Astrocyte (in vitro differentiated cells and primary cell): ENCODE measurements at regions not wholly inside any gene's neighbourhood (a gene's known extent, or its start where the extent isn't known, plus 50 kb on each side); places are given as distances from the start of the nearest gene placed in this dataset.

Experiments
- DNase-seq: peaks from one replicate; pipeline ENCODE4 v3.0.0-alpha.2; 2010; ENCODE audit warnings: low read depth
- FAIRE-seq: peaks from 2 replicates; lab custom pipeline; 2011; peaks lifted over from hg19 to GRCh38; lab: Jason Lieb, UNC
- H2AFZ ChIP-seq: 2 replicates; pipeline ENCODE4 v1.6.0; 2012; ENCODE audit warnings: low read depth, low read length, inconsistent platforms
- H3K27ac ChIP-seq: 2 replicates; pipeline ENCODE4 v1.5.1; 2011; ENCODE audit warnings: low read depth, low read length, inconsistent platforms
- H3K27me3 ChIP-seq: 2 replicates; pipeline ENCODE4 v1.6.0; 2011; ENCODE audit warnings: low read length, inconsistent platforms; ENCODE audit not compliant: insufficient read depth
- H3K36me3 ChIP-seq: 2 replicates; pipeline ENCODE4 v1.5.1; 2011; ENCODE audit warnings: low read length, inconsistent platforms; ENCODE audit not compliant: insufficient read depth
- H3K4me1 ChIP-seq: 2 replicates; pipeline ENCODE4 v1.5.1; 2011; ENCODE audit warnings: low read length, inconsistent platforms; ENCODE audit not compliant: insufficient read depth
- H3K4me2 ChIP-seq: 2 replicates; pipeline ENCODE4 v1.6.0; 2012; ENCODE audit warnings: low read length, inconsistent platforms
- H3K4me3 ChIP-seq: 2 replicates; pipeline ENCODE4 v1.5.1; 2011; ENCODE audit warnings: low read depth, mild to moderate bottlenecking, low read length, inconsistent platforms; ENCODE audit not compliant: insufficient read depth
- H3K79me2 ChIP-seq: 2 replicates; pipeline ENCODE4 v1.6.0; 2012; ENCODE audit warnings: mild to moderate bottlenecking, low read length, inconsistent platforms; ENCODE audit not compliant: insufficient read depth
- H3K9ac ChIP-seq: 2 replicates; pipeline ENCODE4 v1.6.0; 2012; ENCODE audit warnings: mild to moderate bottlenecking, low read length, inconsistent platforms
- H3K9me3 ChIP-seq: 2 replicates; pipeline ENCODE4 v1.5.1; 2012; ENCODE audit warnings: low read depth, mild to moderate bottlenecking, low read length, inconsistent platforms; ENCODE audit not compliant: insufficient read depth
- H4K20me1 ChIP-seq: 2 replicates; pipeline ENCODE4 v1.6.0; 2012; ENCODE audit warnings: low read length, inconsistent platforms; ENCODE audit not compliant: insufficient read depth
- H3K27ac Mint-ChIP-seq: one replicate; pipeline ENCODE4 v1.8.0; 2021; ENCODE audit warnings: mild to moderate bottlenecking, mixed read lengths; ENCODE audit not compliant: unreplicated experiment
- H3K27me3 Mint-ChIP-seq: one replicate; pipeline ENCODE4 v1.8.0; 2021; ENCODE audit warnings: low read depth, mixed read lengths; ENCODE audit not compliant: unreplicated experiment
- H3K36me3 Mint-ChIP-seq: one replicate; pipeline ENCODE4 v1.8.0; 2021; ENCODE audit warnings: low read depth, mixed read lengths; ENCODE audit not compliant: unreplicated experiment
- H3K4me1 Mint-ChIP-seq: one replicate; pipeline ENCODE4 v1.8.0; 2021; ENCODE audit warnings: low read depth, mixed read lengths; ENCODE audit not compliant: unreplicated experiment
- H3K4me3 Mint-ChIP-seq: one replicate; pipeline ENCODE4 v1.8.0; 2021; ENCODE audit warnings: mild to moderate bottlenecking, moderate library complexity, mixed read lengths; ENCODE audit not compliant: unreplicated experiment
- H3K9me3 Mint-ChIP-seq: one replicate; pipeline ENCODE4 v1.8.0; 2021; ENCODE audit warnings: mild to moderate bottlenecking, mixed read lengths; ENCODE audit not compliant: unreplicated experiment
- CTCF ChIP-seq: IDR thresholded peaks from 2 replicates; pipeline ENCODE4 v1.5.1; 2011; ENCODE audit warnings: low read depth, mild to moderate bottlenecking, inconsistent platforms, low read length, moderate library complexity; ENCODE audit not compliant: insufficient read depth
- EZH2 ChIP-seq: IDR thresholded peaks from 2 replicates; pipeline ENCODE4 v1.6.1; 2012; ENCODE audit warnings: mild to moderate bottlenecking, low read length, inconsistent platforms; ENCODE audit not compliant: insufficient read depth

GRCh38 chr3:106628407-106628806 lies 748.8 kb upstream of the CCDC54 start:
- H3K4me3 ChIP-seq: no peak overlapping the region
- no peaks in the 10 kb centered on the region for H3K4me1 ChIP-seq
- H3K9ac ChIP-seq: no peak overlapping the region
- no peaks in the 10 kb centered on the region for H3K79me2 ChIP-seq
- H3K9me3 Mint-ChIP-seq: no peaks in the 10 kb centered on the region
- DNase-seq: peak; percentile 41
- no peaks in the 10 kb centered on the region for H3K36me3 ChIP-seq
- FAIRE-seq: no peak
- H3K27me3 ChIP-seq: no peaks in the 10 kb centered on the region
- H3K4me2 ChIP-seq: no peak overlapping the region
- H3K4me1 Mint-ChIP-seq: peaks cover 21% of the 10 kb centered on the region
- H3K27ac Mint-ChIP-seq: no peak overlapping the region
- H3K4me3 Mint-ChIP-seq: no peak overlapping the region
- H2AFZ ChIP-seq: no peak overlapping the region
- no peak overlapping the region for H3K27ac ChIP-seq
- H4K20me1 ChIP-seq: no peaks in the 10 kb centered on the region
- H3K9me3 ChIP-seq: peaks cover 1% of the 10 kb centered on the region
- H3K36me3 Mint-ChIP-seq: no peaks in the 10 kb centered on the region
- no peak for TF ChIP-seq CTCF
- no peak for TF ChIP-seq EZH2
- no peaks in the 10 kb centered on the region for H3K27me3 Mint-ChIP-seq

- Histone ChIP-seq H2AFZ (no peak overlapping the region), H3K36me3 (no peaks in the 10 kb centered on the region), H4K20me1 (no peaks in the 10 kb centered on the region), H3K79me2 (no peaks in the 10 kb centered on the region), H3K9ac (no peak overlapping the region), H3K4me1 (no peaks in the 10 kb centered on the region), H3K27me3 (no peaks in the 10 kb centered on the region), H3K4me3 (no peak overlapping the region), H3K4me2 (no peak overlapping the region), H3K27ac (no peak overlapping the region), H3K9me3 (no peaks in the 10 kb centered on the region)
- peak overlapping the region; percentile 60 for H3K27ac Mint-ChIP-seq
- no peak overlapping the region for H3K4me3 Mint-ChIP-seq
- peaks cover 21% of the 10 kb centered on the region for H3K4me1 Mint-ChIP-seq
- FAIRE-seq (no peak), DNase-seq (no peak)
- TF ChIP-seq EZH2: no peak
- no peak for TF ChIP-seq CTCF
- no peaks in the 10 kb centered on the region for H3K27me3 Mint-ChIP-seq
- H3K36me3 Mint-ChIP-seq: no peaks in the 10 kb centered on the region
- no peaks in the 10 kb centered on the region for H3K9me3 Mint-ChIP-seq
These were observed 747.9 kb upstream of the CCDC54 start for GRCh38 chr3:106629215-106629832.

- no peaks in the 10 kb centered on the region for H3K79me2 ChIP-seq
- no peaks in the 10 kb centered on the region for H3K9me3 Mint-ChIP-seq
- no peak overlapping the region for H2AFZ ChIP-seq
- H4K20me1 ChIP-seq: no peaks in the 10 kb centered on the region
- peak; percentile 26 for FAIRE-seq
- no peak overlapping the region for H3K9ac ChIP-seq
- peak overlapping the region; percentile 60 for H3K27ac Mint-ChIP-seq
- H3K4me1 Mint-ChIP-seq: peaks cover 35% of the 10 kb centered on the region
- H3K36me3 ChIP-seq: no peaks in the 10 kb centered on the region
- H3K4me3 Mint-ChIP-seq: no peak overlapping the region
- peak; percentile 36 for DNase-seq
- no peaks in the 10 kb centered on the region for H3K27me3 ChIP-seq
- H3K4me3 ChIP-seq: no peak overlapping the region
- no peaks in the 10 kb centered on the region for H3K9me3 ChIP-seq
- no peak overlapping the region for H3K4me2 ChIP-seq
- H3K27ac ChIP-seq: no peak overlapping the region
- TF ChIP-seq CTCF: no peak
- TF ChIP-seq EZH2: no peak
- H3K36me3 Mint-ChIP-seq: no peaks in the 10 kb centered on the region
- H3K4me1 ChIP-seq: peaks cover 10% of the 10 kb centered on the region
- no peaks in the 10 kb centered on the region for H3K27me3 Mint-ChIP-seq
These were observed 745.7 kb upstream of the CCDC54 start for GRCh38 chr3:106631373-106632108.
